ENCODE measurements at regions not wholly inside any gene's neighbourhood (a gene's known extent, or its start where the extent isn't known, plus 50 kb on each side); places are given as distances from the start of the nearest gene placed in this dataset.

DNA sequence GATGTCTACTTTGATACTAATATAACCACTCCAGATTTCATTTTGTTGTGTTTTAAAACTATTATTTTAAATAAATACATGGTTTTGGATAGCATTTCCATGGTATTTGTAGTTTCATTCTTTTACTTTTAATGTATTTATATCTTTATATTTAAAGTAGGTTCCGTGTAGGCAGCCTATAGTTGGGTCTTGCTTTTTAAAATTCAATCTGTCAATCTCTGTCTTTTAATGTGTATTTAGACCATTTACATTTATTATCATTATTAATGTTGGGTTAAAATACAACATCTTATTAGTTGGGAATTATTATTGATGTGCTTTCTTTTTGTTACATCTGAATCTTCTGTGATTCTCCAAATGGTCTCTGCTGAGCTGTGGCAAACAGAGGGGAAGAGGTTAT, 412.1 kb downstream of the NPIPA7 start:
- Mint-ChIP-seq H3K36me3 (peaks cover 0 to 10% (median 2%) of the 10 kb centered on the region in 3 donors), H3K4me3 (no peak overlapping the region), H3K9me3 (peaks cover 0 to 26% (median 11%) of the 10 kb centered on the region in 9 donors), H3K27ac (no peak overlapping the region), H3K4me1 (peaks cover 0 to 2% (median 0%) of the 10 kb centered on the region in 4 donors), H3K27me3 (peaks cover 1 to 20% (median 6%) of the 10 kb centered on the region in 5 donors)
- ATAC-seq (no peak), DNase-seq (no peak)
- POLR2A ChIA-PET, result no interaction called here

DNA sequence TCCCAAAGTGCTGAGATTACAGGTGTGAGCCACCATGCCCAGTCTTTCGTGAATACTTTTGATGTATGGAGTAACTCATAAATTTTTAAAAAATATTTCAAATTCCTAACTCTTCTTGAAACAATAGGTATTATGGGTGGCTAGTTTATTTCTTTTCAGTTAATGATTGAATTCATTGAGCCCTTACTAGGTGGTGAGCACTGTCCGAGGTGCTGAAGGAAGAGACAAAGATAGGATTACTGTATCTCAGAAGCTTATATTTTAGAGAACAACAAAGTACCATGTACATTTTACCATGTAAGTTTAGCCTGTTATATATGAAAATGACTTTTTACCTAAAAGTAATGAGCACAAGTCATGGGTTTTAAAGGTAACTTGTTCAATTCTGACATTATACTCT, 418.3 kb downstream of the NPIPA7 start:
- POLR2A ChIA-PET, result no interaction called here
- Mint-ChIP-seq H3K9me3 (peaks cover 0 to 4% (median under 1%) of the 10 kb centered on the region in 9 donors), H3K27me3 (peaks cover 2 to 50% (median 10%) of the 10 kb centered on the region in 5 donors), H3K4me3 (no peak overlapping the region), H3K4me1 (no peaks in the 10 kb centered on the region), H3K36me3 (peaks cover 0 to 7% (median 0%) of the 10 kb centered on the region in 3 donors), H3K27ac (no peak overlapping the region)
- DNase-seq (no peak), ATAC-seq (no peak)

DNA sequence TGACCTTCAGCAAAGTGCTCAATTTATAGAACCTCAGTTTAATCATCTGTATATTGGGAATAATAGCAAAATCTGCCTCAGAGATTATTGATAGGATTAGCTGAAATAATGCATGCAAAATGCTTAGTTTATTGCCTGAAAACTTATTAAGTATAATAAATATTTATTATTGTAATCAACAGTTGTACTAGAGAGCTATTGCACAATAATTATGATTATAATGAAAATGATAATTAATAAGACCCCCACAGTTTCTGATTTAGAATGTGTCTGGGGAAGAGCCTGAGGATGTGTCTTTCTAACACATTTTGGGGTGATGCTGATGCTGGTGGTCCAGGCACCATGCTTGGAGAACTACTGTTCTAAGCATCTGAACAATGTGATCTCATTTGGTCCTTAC, 419.6 kb downstream of the NPIPA7 start:
- Mint-ChIP-seq H3K9me3 (peaks cover 0 to 4% (median 0%) of the 10 kb centered on the region in 9 donors), H3K4me3 (no peak overlapping the region), H3K27ac (no peak overlapping the region), H3K36me3 (peaks cover 0 to under 1% (median 0%) of the 10 kb centered on the region in 3 donors), H3K27me3 (peaks cover 3 to 56% (median 10%) of the 10 kb centered on the region in 5 donors), H3K4me1 (no peaks in the 10 kb centered on the region)
- ATAC-seq (no peak), DNase-seq (no peak)
- POLR2A ChIA-PET, result no interaction called here

DNA sequence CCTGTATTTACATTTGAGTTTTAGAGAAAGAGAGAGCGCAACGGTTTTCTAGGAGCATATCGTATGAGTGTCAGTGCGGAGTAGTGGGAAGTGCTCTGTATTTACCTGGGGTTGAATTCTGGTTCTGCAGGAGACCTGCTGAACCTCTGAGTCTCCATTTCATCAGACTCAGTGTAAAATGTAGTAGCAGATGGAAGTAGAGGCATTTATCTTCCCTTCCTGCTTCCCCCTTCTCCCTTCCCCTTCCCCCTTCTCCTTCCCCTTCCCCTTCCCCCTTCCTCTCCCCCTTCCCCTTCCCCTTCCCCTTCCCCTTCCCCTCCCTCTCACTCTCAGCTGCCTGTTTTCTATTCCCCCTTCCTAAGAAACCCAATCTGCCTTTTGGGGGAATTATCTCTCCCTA, 426.9 kb downstream of the NPIPA7 start:
- H3K27me3 Mint-ChIP-seq, result peaks cover 9 to 61% (median 16%) of the 10 kb centered on the region in 5 donors
- ATAC-seq, result no peak
- peak overlapping the region in 1 of 10 donors; percentile 9 for H3K27ac Mint-ChIP-seq
- no peaks in the 10 kb centered on the region for H3K36me3 Mint-ChIP-seq
- no peak overlapping the region for H3K4me3 Mint-ChIP-seq
- DNase-seq, result no peak
- POLR2A ChIA-PET, result no interaction called here
- H3K9me3 Mint-ChIP-seq, result no peaks in the 10 kb centered on the region
- H3K4me1 Mint-ChIP-seq, result no peaks in the 10 kb centered on the region

DNA sequence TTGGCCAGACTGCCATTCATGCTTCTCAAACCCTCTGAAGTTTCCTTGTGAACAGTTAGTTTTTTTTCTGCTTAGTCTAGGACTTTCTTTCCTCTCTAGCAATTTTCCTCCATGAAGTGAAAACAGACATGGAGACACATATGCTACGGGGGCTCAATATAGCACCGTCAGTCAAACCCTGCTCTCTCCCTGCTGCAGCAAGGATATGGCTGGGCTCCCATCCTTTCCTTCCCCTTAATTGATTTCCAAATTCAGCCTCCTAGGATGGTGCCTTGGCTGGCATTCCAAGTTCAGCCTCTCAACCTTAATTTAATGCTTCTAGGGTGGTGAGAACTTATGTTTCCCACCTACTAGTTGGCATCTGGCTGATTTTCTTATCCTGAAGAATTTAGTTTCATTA, 436.7 kb downstream of the NPIPA7 start:
- POLR2A ChIA-PET, result no interaction called here
- Mint-ChIP-seq H3K27me3 (peaks cover 3 to 19% (median 15%) of the 10 kb centered on the region in 5 donors), H3K4me3 (no peak overlapping the region), H3K4me1 (no peaks in the 10 kb centered on the region), H3K27ac (no peak overlapping the region), H3K36me3 (peaks cover 0 to 5% (median 0%) of the 10 kb centered on the region in 3 donors), H3K9me3 (peaks cover 0 to 18% (median 5%) of the 10 kb centered on the region in 9 donors)
- DNase-seq (no peak), ATAC-seq (no peak)

DNA sequence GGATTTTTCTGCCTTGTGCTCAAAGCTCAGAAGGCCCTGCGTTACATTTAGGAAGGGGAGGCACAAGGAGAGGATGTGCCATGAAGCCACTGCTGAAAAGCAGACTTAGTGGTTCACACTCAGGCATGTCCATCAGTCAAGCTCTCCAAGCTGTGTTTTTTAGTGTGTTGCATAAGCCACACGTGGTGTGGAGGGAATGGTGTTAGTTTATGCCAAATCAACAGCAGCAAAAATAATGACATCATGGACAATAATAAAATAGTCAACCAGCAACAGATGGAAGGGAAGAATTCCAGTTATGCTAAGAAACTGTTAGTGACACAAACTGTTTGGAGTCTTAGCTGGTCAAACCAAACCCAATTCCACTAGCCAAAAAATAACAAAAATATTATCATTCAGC, 438.3 kb downstream of the NPIPA7 start:
- no peak overlapping the region for H3K27ac Mint-ChIP-seq
- no peaks in the 10 kb centered on the region for H3K4me1 Mint-ChIP-seq

DNA sequence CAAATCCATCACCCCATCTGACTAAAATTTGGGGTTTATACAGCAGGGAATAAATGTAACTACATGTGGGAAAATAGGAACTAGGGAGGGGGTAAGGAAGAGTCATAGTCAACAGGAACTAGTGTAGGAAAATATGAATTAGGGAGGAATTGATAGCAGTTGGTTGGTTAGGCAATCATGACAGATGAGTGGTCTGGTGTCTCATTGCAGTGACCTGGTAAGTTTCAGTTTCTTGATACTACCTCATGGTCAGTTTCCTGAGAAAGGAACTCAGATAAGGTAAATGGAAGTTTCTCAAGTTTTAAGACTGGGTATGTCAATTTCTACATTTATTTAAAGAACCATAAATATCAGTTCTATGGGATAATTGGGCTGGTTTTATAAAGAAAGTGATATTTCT, 442.3 kb downstream of the NPIPA7 start:
- POLR2A ChIA-PET, result no interaction called here
- Mint-ChIP-seq H3K4me1 (no peaks in the 10 kb centered on the region), H3K4me3 (no peak overlapping the region), H3K36me3 (peaks cover 0 to 10% (median 1%) of the 10 kb centered on the region in 3 donors), H3K9me3 (peaks cover 0 to 48% (median 21%) of the 10 kb centered on the region in 9 donors), H3K27me3 (peaks cover 3 to 17% (median 15%) of the 10 kb centered on the region in 5 donors), H3K27ac (no peak overlapping the region)
- DNase-seq (no peak), ATAC-seq (no peak)

More for the DNA sequence above, 438.3 kb downstream of the NPIPA7 start:
- DNase-seq, result no peak
- ATAC-seq, result no peak
- Mint-ChIP-seq H3K27me3 (peaks cover 0 to 13% (median 8%) of the 10 kb centered on the region in 5 donors), H3K36me3 (peaks cover 0 to 10% (median 1%) of the 10 kb centered on the region in 3 donors), H3K9me3 (peaks cover 0 to 32% (median 16%) of the 10 kb centered on the region in 9 donors), H3K4me3 (no peak overlapping the region)
- POLR2A ChIA-PET, result no interaction called here

DNA sequence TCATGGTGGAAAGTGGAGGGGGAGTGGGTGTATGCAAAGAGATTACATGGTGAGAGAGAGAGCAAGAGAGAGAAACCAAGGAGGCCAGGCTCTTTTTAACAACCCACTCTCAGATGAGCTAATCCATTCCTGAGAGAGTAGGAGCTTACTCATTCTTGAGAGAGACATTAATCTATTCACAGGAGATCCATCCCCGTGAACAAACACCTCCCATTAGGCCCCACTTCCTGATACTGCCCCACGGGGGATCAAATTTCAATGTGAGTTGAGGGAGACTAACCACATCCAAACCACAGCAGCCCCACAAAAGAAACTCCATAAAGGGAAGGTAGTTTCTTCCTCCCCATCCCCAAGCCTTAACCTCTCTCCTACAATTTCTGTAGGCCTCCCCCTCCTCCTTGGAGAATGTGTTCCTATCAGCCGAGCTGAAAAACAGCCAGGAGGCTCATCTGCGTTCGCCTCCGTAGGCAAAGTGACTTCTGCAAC, 450.0 kb downstream of the NPIPA7 start:
- no peak for DNase-seq
- no peak overlapping the region for H3K4me3 Mint-ChIP-seq
- peak overlapping the region in 1 of 10 donors; percentile 6 for H3K27ac Mint-ChIP-seq
- ATAC-seq, result no peak
- POLR2A ChIA-PET, result no interaction called here
- peaks cover 21 to 67% (median 35%) of the 10 kb centered on the region in 5 donors for H3K27me3 Mint-ChIP-seq
- H3K4me1 Mint-ChIP-seq, result no peaks in the 10 kb centered on the region
- H3K9me3 Mint-ChIP-seq, result peaks cover 0 to 5% (median 2%) of the 10 kb centered on the region in 9 donors
- no peaks in the 10 kb centered on the region for H3K36me3 Mint-ChIP-seq

DNA sequence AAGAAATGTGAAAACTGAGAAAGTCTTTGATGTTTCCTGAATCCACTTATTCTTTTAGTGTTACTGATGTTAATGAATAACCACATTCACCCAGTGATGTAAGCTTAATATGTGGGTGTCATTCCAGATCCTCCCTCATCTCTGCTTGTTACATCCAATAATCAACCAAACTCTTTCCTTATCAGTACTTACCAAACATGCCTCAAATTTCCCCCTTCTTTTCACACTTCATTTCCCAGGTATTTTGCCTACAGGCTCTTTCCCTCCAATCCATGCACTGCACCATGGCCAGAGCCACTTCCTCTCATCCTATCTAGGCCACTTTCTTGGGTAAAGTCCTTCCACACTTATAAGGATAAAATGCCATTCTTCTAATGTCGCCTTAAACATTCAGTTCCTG, 451.5 kb downstream of the NPIPA7 start:
- no peak for ATAC-seq
- H3K27me3 Mint-ChIP-seq, result peaks cover 21 to 67% (median 35%) of the 10 kb centered on the region in 5 donors
- DNase-seq, result no peak
- no peak overlapping the region for H3K4me3 Mint-ChIP-seq
- POLR2A ChIA-PET, result no interaction called here
- H3K36me3 Mint-ChIP-seq, result peaks cover 0 to 2% (median 0%) of the 10 kb centered on the region in 3 donors
- H3K4me1 Mint-ChIP-seq, result no peaks in the 10 kb centered on the region
- peaks cover 0 to 12% (median 4%) of the 10 kb centered on the region in 9 donors for H3K9me3 Mint-ChIP-seq
- no peak overlapping the region for H3K27ac Mint-ChIP-seq

DNA sequence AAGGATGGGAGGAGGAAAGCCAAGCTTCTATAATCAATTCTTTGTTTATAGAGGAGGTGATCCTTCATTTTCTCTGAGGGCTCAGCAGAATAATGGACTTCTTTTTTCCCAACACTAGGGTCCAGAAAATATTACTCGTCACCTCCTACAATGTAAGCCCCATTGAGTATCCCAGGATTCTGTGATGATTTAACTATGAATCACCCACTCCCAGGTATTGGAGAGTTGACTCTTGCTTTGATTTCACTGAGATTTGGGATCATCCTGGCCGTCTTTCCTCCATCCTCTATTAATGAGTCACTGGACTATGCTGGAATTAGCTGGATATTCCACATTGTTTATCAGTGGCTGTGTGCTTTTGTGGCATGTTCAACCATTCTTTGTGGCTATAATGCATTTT, 452.0 kb downstream of the NPIPA7 start:
- peaks cover 0 to 12% (median 3%) of the 10 kb centered on the region in 9 donors for H3K9me3 Mint-ChIP-seq
- POLR2A ChIA-PET, result no interaction called here
- no peak overlapping the region for H3K4me3 Mint-ChIP-seq
- peaks cover 18 to 61% (median 30%) of the 10 kb centered on the region in 5 donors for H3K27me3 Mint-ChIP-seq
- ATAC-seq (no peak), DNase-seq (no peak)
- H3K4me1 Mint-ChIP-seq, result no peaks in the 10 kb centered on the region
- H3K27ac Mint-ChIP-seq, result no peak overlapping the region
- peaks cover 0 to 2% (median 0%) of the 10 kb centered on the region in 3 donors for H3K36me3 Mint-ChIP-seq

DNA sequence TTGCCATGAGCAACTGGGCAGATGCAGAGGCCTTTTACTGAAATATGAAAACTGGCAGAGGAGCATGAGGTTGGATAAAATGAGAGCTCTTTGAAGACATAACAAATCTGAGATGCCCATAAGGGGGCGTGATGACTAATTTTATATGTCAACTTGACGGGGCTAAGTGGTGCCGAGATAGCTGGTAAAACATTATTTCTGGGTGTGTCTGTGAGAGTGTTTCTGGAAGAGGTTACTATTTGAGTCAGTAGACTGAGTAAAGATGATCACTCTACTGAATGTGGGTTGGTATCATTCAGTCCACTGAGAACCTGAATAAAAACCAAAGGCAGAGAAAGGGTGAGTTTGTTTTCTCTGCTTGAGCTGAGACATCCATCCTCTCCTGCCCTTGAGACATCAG, 454.2 kb downstream of the NPIPA7 start:
- Mint-ChIP-seq H3K9me3 (peaks cover 0 to 12% (median 4%) of the 10 kb centered on the region in 9 donors), H3K4me3 (no peak overlapping the region), H3K4me1 (no peaks in the 10 kb centered on the region), H3K27me3 (peaks cover 19 to 46% (median 24%) of the 10 kb centered on the region in 5 donors), H3K36me3 (peaks cover 0 to 2% (median 0%) of the 10 kb centered on the region in 3 donors), H3K27ac (no peak overlapping the region)
- no peak for ATAC-seq
- POLR2A ChIA-PET, result no interaction called here
- no peak for DNase-seq

DNA sequence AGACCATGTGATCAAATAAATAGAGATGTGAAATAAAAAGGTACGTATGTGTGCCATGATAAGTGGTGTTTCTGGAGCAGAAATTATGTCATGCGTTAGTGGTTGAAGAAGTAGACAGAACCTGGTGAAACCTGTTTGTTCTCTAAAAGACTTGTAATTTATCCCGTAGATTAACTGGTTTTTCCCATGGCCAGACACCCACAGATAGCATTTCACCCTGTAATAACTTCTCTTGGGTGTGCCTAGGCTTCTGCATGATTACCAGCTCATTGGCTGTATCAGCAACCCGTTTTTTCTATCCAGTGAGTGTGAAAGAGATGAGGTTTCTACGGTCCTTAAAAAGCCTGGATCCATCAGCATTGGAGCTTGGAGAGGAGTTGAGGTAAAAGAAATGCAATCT, 471.3 kb downstream of the NPIPA7 start:
- Mint-ChIP-seq H3K4me3 (no peak overlapping the region), H3K4me1 (no peaks in the 10 kb centered on the region), H3K9me3 (peaks cover 0 to 14% (median 0%) of the 10 kb centered on the region in 9 donors), H3K27ac (no peak overlapping the region), H3K27me3 (peaks cover 8 to 31% (median 14%) of the 10 kb centered on the region in 5 donors), H3K36me3 (no peaks in the 10 kb centered on the region)
- POLR2A ChIA-PET, result no interaction called here
- no peak for ATAC-seq
- DNase-seq, result no peak

DNA sequence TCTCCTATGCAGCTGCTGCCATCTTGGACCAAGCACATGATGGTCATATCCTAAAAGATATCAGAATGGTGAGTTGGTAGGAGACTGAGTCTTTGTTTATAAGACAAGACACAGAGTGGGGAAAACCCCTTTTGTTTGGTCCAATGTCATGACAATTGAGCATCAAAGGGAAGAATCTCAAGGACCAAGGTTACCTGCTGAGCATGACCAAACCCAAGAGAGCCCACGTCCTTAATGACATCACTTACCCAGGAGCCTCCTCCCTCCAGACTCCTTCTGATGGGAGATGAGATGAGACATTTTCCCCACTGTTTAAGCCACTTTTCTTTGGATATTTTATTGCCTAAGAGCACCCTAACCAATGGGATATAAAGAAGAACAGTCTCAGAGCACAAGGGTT, 478.1 kb downstream of the NPIPA7 start:
- POLR2A ChIA-PET, result no interaction called here
- H3K27me3 Mint-ChIP-seq, result peaks cover 8 to 35% (median 9%) of the 10 kb centered on the region in 5 donors
- H3K36me3 Mint-ChIP-seq, result no peaks in the 10 kb centered on the region
- no peak overlapping the region for H3K27ac Mint-ChIP-seq
- no peak for DNase-seq
- H3K4me3 Mint-ChIP-seq, result no peak overlapping the region
- ATAC-seq, result no peak
- peaks cover 0 to 2% (median 0%) of the 10 kb centered on the region in 4 donors for H3K4me1 Mint-ChIP-seq
- H3K9me3 Mint-ChIP-seq, result no peaks in the 10 kb centered on the region

All from naive thymus-derived CD8-positive, alpha-beta T cell (primary cell).